ENCODE measurements at regions not wholly inside any gene's neighbourhood (a gene's known extent, or its start where the extent isn't known, plus 50 kb on each side); places are given as distances from the start of the nearest gene placed in this dataset.

- no peak overlapping the region for H3K4me3 ChIP-seq
- H3K27me3 ChIP-seq = peaks cover under 1% of the 10 kb centered on the region
- H3K27ac ChIP-seq = no peak overlapping the region
- TF ChIP-seq POLR2AphosphoS5 (IDR thresholded peaks at IDR 0.05) (no peak), EP300 (IDR thresholded peaks at IDR 0.05) (no peak), CTCF (IDR thresholded peaks at IDR 0.05) (no peak), POLR2A (IDR thresholded peaks at IDR 0.05) (no peak)
- no peaks in the 10 kb centered on the region for H3K9me3 ChIP-seq
- no peaks in the 10 kb centered on the region for H3K4me1 ChIP-seq
- H3K36me3 ChIP-seq = no peaks in the 10 kb centered on the region
- no peak for DNase-seq (ENCODE audit: low spot score in 2 of 2)
- WGBS = 86% methylated on average over 6 of the region's 7 CpGs
Observed at GRCh38 chr15:98187549-98187948, 227.0 kb downstream of the ARRDC4 start.

- Histone ChIP-seq H3K27me3 (no peaks in the 10 kb centered on the region), H3K4me3 (no peak overlapping the region), H3K36me3 (no peaks in the 10 kb centered on the region), H3K9me3 (no peaks in the 10 kb centered on the region), H3K4me1 (no peaks in the 10 kb centered on the region), H3K27ac (no peak overlapping the region)
- no peak for DNase-seq (ENCODE audit: low spot score in 2 of 2)
- TF ChIP-seq CTCF (IDR thresholded peaks at IDR 0.05) (no peak), POLR2A (IDR thresholded peaks at IDR 0.05) (no peak)
- WGBS = 83% methylated on average over 2 of the region's 2 CpGs
Observed at GRCh38 chr15:98190914-98191313, 230.4 kb downstream of the ARRDC4 start.

- TF ChIP-seq POLR2A (IDR thresholded peaks at IDR 0.05) (no peak), CTCF (IDR thresholded peaks at IDR 0.05) (no peak), EP300 (IDR thresholded peaks at IDR 0.05) (no peak), POLR2AphosphoS5 (IDR thresholded peaks at IDR 0.05) (no peak)
- H3K4me1 ChIP-seq = no peaks in the 10 kb centered on the region
- no peaks in the 10 kb centered on the region for H3K9me3 ChIP-seq
- H3K27me3 ChIP-seq = peaks cover 7% of the 10 kb centered on the region
- H3K4me3 ChIP-seq = no peak overlapping the region
- no peak for DNase-seq (ENCODE audit: low spot score in 2 of 2)
- WGBS = 56% methylated on average over 3 of the region's 3 CpGs
- H3K27ac ChIP-seq = no peak overlapping the region
- H3K36me3 ChIP-seq = no peaks in the 10 kb centered on the region
Observed at GRCh38 chr15:98195796-98196195, 235.3 kb downstream of the ARRDC4 start.

GRCh38 chr15:98196371-98196770 is 235.9 kb downstream of the ARRDC4 start:
- no peak for DNase-seq (ENCODE audit: low spot score in 2 of 2)
- H3K9me3 ChIP-seq = no peaks in the 10 kb centered on the region
- H3K27me3 ChIP-seq = peaks cover 9% of the 10 kb centered on the region
- 63% methylated on average over 6 of the region's 6 CpGs for WGBS
- H3K4me3 ChIP-seq = no peak overlapping the region
- H3K36me3 ChIP-seq = no peaks in the 10 kb centered on the region
- no peak for TF ChIP-seq CTCF (IDR thresholded peaks at IDR 0.05)
- no peak for TF ChIP-seq POLR2A (IDR thresholded peaks at IDR 0.05)
- no peak for TF ChIP-seq EP300 (IDR thresholded peaks at IDR 0.05)
- TF ChIP-seq POLR2AphosphoS5 (IDR thresholded peaks at IDR 0.05) = no peak
- H3K27ac ChIP-seq = no peak overlapping the region
- no peaks in the 10 kb centered on the region for H3K4me1 ChIP-seq

- no peak overlapping the region for H3K4me3 ChIP-seq
- H3K36me3 ChIP-seq = no peaks in the 10 kb centered on the region
- H3K4me1 ChIP-seq = no peaks in the 10 kb centered on the region
- no peak for TF ChIP-seq CTCF (IDR thresholded peaks at IDR 0.05)
- TF ChIP-seq EP300 (IDR thresholded peaks at IDR 0.05) = no peak
- TF ChIP-seq POLR2AphosphoS5 (IDR thresholded peaks at IDR 0.05) = no peak
- no peak for TF ChIP-seq POLR2A (IDR thresholded peaks at IDR 0.05)
- no peak overlapping the region for H3K27ac ChIP-seq
- no peaks in the 10 kb centered on the region for H3K9me3 ChIP-seq
- no peak for DNase-seq (ENCODE audit: low spot score in 2 of 2)
- H3K27me3 ChIP-seq = peaks cover 7% of the 10 kb centered on the region
- 47% methylated on average over 5 of the region's 5 CpGs for WGBS
Observed at GRCh38 chr15:98202256-98202655, 241.8 kb downstream of the ARRDC4 start.

All from suprapubic skin (tissue), 4 donors.